ENCODE measurements at regions not wholly inside any gene's neighbourhood (a gene's known extent, or its start where the extent isn't known, plus 50 kb on each side); places are given as distances from the start of the nearest gene placed in this dataset.

DNA sequence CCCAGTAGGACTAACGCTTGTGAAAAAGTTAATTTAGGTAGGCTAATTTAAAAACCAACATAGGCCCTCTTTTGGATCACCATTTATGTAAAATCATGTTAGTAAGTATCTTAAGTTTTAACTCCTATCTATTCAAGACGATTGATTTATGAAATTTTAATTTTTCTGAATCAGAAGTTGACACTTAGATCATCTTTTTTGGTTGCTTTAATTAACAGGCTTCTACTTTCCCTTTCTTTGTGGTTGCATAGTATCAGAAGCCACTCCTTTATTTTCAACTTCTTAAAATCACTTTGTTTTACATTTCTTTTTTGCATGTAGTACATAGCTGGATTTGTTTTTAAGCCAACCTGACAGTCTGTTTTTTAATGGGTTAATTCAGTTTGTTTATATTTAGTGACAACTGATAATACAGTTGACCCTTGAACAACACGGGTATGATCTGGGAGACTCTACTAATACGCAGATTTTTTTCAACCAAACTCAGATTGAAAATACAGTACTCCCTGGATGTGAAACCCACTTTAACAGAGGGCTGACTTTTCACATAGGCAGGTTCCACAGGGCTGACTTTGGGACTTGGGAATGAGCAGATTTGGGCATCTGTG, 69.7 kb upstream of the SYPL1 start:
- TF ChIP-seq TAF1 (IDR thresholded peaks at IDR 0.05; ENCODE audit: borderline replicate concordance, insufficient read depth, low read length) (no peak), POLR2AphosphoS5 (IDR thresholded peaks at IDR 0.05; ENCODE audit: low read depth, low read length) (no peak), SIN3A (IDR thresholded peaks at IDR 0.05; ENCODE audit: borderline replicate concordance, insufficient read depth, low read length) (no peak), FOXP2 (optimal IDR thresholded peaks at IDR 0.05; ENCODE audit: borderline replicate concordance, extremely low read depth, extremely low read length, insufficient read depth) (no peak)
- TF ChIP-seq, protein P1, sequence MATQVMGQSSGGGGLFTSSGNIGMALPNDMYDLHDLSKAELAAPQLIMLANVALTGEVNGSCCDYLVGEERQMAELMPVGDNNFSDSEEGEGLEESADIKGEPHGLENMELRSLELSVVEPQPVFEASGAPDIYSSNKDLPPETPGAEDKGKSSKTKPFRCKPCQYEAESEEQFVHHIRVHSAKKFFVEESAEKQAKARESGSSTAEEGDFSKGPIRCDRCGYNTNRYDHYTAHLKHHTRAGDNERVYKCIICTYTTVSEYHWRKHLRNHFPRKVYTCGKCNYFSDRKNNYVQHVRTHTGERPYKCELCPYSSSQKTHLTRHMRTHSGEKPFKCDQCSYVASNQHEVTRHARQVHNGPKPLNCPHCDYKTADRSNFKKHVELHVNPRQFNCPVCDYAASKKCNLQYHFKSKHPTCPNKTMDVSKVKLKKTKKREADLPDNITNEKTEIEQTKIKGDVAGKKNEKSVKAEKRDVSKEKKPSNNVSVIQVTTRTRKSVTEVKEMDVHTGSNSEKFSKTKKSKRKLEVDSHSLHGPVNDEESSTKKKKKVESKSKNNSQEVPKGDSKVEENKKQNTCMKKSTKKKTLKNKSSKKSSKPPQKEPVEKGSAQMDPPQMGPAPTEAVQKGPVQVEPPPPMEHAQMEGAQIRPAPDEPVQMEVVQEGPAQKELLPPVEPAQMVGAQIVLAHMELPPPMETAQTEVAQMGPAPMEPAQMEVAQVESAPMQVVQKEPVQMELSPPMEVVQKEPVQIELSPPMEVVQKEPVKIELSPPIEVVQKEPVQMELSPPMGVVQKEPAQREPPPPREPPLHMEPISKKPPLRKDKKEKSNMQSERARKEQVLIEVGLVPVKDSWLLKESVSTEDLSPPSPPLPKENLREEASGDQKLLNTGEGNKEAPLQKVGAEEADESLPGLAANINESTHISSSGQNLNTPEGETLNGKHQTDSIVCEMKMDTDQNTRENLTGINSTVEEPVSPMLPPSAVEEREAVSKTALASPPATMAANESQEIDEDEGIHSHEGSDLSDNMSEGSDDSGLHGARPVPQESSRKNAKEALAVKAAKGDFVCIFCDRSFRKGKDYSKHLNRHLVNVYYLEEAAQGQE (IDR thresholded peaks at IDR 0.05; ENCODE audit: insufficient read depth in 1 of 2, low read depth in 2 of 2, low read length in 2 of 2) = no peak

All from PFSK-1 (cell line).